Fibroblast of the aortic adventitia (primary cell): ENCODE measurements at regions not wholly inside any gene's neighbourhood (a gene's known extent, or its start where the extent isn't known, plus 50 kb on each side); places are given as distances from the start of the nearest gene placed in this dataset.
"Not testable (repeated sequence)": the region's sequence is repeated elsewhere in the genome, so short reads cannot be mapped to it uniquely, and the experiment has no call there.

ENCODE experiments used
- DNase-seq: peaks from one replicate; pipeline ENCODE4 v3.0.0-alpha.2; 2010; ENCODE audit warnings: low read depth
- H3K4me3 ChIP-seq: 2 replicates; pipeline ENCODE4 v1.5.1; 2011; ENCODE audit warnings: low read depth, mild to moderate bottlenecking, control low read depth, low read length, moderate library complexity
- CTCF ChIP-seq: IDR thresholded peaks from 2 replicates; pipeline ENCODE4 v1.5.1; 2011; ENCODE audit warnings: mild to moderate bottlenecking, low read length, control low read depth, inconsistent platforms; ENCODE audit not compliant: insufficient read depth

GRCh38 chr2:239819091-239819973, 205.8 kb downstream of the NDUFA10 start:
- no peak for TF ChIP-seq CTCF
- H3K4me3 ChIP-seq = no peak overlapping the region
- DNase-seq = no peak

GRCh38 chr2:239818531-239819011, 206.6 kb downstream of the NDUFA10 start:
- DNase-seq = no peak
- H3K4me3 ChIP-seq = no peak overlapping the region
- TF ChIP-seq CTCF = no peak

GRCh38 chr2:239818086-239818485, 207.1 kb downstream of the NDUFA10 start:
- TF ChIP-seq CTCF = no peak
- DNase-seq = no peak

GRCh38 chr2:239817468-239818031, 207.6 kb downstream of the NDUFA10 start:
- DNase-seq, H3K4me3 ChIP-seq: not testable (repeated sequence)

More at GRCh38 chr2:239818086-239818485, 207.1 kb downstream of the NDUFA10 start:
- no peak overlapping the region for H3K4me3 ChIP-seq

GRCh38 chr2:239816576-239817467, 208.3 kb downstream of the NDUFA10 start:
- H3K4me3 ChIP-seq = no peak overlapping the region
- no peak for TF ChIP-seq CTCF
- DNase-seq = no peak

GRCh38 chr2:239815671-239816070, 209.5 kb downstream of the NDUFA10 start:
- no peak for DNase-seq
- no peak for TF ChIP-seq CTCF
- H3K4me3 ChIP-seq = no peak overlapping the region
